ENCODE measurements at regions not wholly inside any gene's neighbourhood (a gene's known extent, or its start where the extent isn't known, plus 50 kb on each side); places are given as distances from the start of the nearest gene placed in this dataset.

DNA sequence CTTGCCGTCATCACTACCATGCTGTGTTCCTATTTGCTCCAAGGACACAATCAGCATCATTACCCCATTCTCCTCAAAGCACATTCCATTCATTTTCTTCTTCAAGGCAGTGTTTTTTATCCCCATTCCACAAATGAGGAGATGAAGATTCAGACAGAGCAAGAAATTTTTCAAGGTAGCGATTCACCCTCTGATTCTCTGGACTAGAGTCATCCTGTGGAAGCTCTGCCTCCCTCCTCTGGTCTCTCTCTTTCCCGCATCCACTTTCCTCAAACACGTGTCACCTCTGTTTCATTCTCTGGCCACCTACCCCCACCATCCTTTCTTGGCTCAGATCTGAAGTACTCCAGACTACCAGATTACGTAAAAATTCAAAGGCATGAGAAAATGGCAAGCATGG lies 297.9 kb downstream of the SOX11 start:
- DNase-seq, result no peak

GRCh38 chr2:5991305-5991968 lies 299.3 kb downstream of the SOX11 start:
- DNase-seq, result no peak

DNA sequence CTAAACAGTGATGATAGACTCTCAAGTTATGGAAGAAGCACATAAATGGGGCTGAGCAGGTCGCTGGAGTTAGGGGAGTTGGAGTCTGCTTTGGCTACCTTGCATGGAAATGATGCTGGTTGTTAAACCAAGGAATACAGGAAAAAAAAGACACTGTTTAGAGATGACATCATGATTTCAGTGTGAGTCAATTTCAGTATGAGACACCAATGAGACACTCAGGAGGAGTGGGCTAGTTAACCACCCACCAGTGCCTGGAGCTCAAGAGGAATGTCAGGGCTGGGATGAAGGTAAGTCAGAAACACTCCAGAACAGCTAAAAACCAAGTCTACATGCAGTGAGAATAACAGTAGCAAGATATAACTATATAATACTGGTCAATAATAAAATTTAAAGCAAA lies 303.6 kb downstream of the SOX11 start:
- DNase-seq, result no peak

GRCh38 chr2:6008186-6008585 lies 316.0 kb downstream of the SOX11 start:
- no peak for DNase-seq

DNA sequence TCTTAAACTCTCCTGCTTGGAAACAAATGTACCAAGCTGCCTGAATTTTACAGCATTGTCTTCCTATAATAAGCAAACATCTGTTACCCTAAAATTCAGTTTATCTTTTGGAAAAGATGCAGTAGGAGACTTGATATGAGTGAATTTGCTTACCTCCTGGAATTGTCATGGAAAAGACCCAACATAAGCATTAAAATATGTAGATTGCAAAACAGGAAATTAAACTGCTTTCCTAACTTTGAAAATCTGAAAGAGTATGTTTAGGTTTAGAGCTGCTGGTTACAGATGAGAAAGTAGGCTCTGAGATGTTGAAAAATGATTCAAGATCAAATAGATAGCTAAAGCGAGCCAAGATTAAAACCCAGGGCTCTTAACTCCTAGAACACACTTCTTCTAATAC lies 316.5 kb downstream of the SOX11 start:
- DNase-seq, result no peak

- no peak for DNase-seq
These were observed 318.0 kb downstream of the SOX11 start for GRCh38 chr2:6010163-6010562.

DNA sequence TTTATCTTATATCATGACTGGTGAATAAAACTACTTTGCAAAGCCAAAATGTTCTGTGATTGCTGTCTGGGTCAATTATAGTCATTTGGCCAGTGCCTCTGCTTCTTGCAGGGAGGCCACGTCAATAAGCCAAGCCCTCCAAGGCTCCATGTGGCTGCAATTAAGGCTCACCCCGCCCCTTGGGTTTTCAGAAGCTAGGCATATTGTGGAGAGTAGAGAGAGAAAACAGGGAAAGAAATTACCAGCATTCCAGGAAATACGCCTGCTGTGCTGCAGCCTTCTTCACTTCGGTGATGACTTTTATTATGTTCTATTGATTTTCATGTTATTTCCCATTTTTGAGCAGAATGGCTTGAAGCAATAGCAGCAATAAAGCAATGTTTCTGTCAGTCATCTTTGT lies 319.7 kb downstream of the SOX11 start:
- DNase-seq, result peak; percentile 62

- DNase-seq, result no peak
These were observed 325.6 kb downstream of the SOX11 start for GRCh38 chr2:6017736-6018286.

DNA sequence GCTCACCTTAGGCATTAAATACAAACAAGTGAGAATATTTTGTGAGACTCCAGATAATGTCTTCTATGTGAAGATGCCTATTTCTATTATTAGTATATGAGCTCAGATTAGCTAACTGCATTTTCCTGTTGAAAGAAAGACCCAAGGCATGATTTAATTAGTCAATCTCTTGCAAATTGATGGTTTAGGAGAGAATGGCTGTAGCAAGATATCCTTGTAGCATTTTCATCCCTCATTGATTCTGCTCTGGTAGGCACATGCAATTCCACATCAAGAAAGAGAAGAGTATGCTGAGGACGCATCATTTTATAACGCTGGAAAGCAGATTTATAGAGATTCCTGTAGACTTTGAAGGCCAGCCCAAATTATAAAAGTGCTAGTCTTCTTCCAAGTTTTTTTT lies 332.0 kb downstream of the SOX11 start:
- no peak for DNase-seq

DNA sequence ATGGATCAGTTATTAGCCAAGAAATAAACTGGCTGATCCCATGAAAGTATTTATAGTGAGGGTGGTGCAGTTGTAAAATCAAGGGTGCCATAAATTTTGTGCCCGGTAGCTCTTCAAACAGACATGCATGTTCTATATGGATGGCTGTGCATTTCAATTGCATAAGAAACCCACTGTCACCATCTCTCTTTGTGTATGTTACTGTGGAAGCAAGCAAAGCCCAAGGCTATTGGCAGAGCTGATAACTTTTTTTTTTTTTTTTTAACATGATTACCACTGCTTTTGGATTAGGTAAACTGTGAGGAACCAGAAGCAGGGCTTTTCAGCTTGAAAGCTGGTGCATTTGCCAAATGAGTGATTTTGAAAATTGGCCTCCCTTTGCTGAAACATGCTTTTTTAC lies 332.6 kb downstream of the SOX11 start:
- no peak for DNase-seq

- no peak for DNase-seq
These were observed 333.2 kb downstream of the SOX11 start for GRCh38 chr2:6025391-6025790.

DNA sequence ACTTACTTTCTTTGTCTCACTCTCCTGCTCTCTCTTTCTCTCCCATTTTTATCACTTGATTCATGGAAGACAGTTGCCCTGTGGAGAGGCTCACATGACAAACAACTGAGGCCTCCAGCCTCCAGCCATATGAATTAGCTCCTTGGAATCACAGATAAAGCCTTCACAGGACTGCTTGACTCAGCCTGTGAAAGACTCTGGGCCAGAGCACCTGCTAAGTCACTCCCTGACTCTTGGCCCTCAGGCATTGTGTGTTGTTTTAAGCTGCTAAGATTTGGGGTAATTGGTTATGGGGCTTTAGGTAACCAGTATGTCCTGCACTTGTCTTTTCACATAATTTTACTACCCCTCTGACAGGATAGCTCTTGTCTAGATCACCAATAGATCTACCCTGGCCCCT lies 334.9 kb downstream of the SOX11 start:
- no peak for DNase-seq

DNA sequence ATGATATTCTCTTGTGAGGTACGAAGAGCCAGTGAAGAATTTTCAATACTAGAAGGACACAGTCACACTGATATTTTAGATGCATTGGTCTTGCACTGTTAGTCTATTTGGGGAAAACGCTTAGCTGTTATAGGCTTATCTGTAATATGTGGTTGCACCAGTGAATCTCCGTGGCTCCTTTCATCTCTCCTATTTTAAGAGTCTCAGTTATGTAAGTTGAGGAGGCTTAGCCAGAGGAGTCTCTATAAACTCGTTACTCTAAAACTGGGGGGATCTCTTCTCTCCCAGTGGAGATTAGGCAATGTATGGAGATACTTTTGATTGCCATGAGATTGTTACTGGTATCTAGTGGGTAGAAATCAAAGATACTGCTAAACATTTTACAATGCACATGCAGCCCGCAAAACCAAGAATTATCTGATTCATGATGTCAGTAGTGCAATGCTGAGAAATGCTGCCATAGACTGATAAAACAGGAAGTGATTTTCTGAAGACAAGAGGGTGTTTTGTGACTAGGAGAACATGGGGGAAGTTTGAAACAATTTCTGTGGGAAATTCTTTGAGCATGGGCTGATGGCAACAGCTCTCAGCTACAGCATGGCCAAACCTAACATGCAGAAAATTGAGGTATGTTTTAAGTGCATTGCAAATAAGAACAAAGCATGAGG lies 339.1 kb downstream of the SOX11 start:
- DNase-seq, result no peak

DNA sequence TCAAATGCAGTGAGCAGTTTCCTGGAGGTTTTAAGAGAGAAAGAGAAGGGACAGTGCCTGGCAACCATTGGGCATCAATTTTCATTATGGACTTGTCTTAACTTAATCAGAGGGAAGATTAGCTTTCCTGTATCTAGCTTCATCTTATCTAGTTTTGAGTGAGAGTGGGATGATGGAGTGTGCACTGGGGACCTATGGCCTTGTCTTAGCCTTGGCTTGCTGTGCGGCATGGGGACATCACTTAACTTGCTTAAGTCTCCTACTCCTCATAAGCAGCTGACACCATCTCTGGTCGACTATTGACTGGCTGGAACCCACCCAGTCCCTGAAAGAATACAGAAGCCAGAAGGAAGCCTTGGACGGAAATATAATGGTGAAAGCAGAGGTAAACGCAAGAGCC lies 344.0 kb downstream of the SOX11 start:
- DNase-seq, result no peak

DNA sequence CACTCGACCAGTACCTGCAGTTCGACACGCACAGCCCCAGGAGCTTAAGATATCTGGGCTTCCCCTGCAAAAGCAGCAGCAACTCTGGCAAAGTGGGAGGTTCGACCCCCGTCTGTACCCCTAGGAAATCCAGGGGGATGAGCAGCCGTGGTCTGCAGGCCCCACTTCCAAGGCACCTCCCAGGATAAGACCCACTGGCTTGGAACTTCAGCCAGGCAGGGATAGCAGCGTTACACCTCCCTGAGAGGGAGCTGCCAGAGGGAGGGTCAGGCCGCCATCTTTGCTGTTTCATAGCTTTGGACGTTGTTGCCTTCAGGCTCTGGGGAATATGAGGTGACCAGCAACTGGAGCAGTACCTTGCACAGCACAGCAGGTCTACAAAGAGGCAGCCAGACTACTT lies 351.1 kb downstream of the SOX11 start:
- DNase-seq, result no peak

DNA sequence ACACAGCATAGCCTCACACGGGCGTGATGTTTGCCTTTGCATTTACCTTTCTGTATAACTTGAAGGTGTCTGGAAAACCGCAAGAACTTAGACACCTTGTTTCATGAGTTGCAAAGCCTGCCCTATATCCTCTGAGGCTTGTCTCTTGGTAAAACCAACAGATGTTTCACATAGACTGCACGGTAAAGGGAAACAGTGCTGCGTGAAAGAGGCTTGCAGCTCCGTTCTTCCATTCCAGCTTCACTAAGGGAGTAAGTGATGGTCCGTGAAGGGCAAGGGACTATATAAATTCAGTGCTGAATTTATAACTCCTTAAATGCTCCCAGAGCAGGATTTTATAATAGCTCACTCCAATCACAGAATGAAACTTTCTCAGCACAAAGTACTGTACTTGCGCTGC lies 360.5 kb downstream of the SOX11 start:
- no peak for DNase-seq

DNA sequence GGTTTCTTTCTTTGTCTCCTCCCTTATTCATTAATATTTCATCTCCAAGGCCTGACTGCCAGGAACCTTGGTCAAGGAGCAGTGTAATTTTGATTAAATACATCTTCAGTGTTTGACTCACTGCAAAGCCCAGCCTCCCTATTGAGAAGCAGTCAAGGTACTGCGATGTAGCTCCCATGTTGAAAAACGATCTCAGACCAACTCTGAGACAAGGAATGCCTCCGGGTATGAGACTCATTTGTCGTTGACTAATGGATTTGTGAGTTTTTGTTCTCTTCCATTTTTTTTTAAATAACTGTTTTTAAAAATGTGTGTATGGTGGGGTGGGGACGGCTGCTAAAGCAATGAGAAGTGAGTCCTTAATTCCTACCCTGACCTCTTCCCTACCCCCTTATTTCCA lies 361.6 kb downstream of the SOX11 start:
- DNase-seq, result no peak

DNA sequence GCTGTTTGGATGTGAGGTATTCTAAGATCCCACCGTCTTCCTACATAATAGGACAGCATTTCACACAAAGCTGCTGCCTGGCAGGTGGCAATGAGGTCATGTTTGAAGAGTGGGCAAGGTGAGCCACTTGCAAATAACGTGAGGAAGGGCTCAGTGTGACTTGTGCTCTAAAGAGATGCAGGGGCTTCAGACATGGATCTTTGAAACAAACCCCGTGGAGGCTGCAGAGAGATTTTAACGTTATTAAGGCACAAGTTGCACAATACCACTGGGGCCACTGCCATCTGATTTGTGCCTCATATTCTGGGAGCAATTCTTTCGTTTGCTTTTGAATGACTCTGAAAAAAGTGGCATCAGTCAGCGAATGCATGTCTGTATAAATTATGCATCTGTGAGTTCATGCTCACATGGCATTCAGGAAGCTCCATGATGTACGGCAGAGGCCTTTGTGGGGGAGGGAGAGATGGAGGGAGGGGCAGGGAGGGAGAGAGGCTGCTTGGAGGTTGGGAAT lies 362.0 kb downstream of the SOX11 start:
- DNase-seq, result no peak

GRCh38 chr2:6060992-6061663 lies 368.9 kb downstream of the SOX11 start:
- no peak for DNase-seq

DNA sequence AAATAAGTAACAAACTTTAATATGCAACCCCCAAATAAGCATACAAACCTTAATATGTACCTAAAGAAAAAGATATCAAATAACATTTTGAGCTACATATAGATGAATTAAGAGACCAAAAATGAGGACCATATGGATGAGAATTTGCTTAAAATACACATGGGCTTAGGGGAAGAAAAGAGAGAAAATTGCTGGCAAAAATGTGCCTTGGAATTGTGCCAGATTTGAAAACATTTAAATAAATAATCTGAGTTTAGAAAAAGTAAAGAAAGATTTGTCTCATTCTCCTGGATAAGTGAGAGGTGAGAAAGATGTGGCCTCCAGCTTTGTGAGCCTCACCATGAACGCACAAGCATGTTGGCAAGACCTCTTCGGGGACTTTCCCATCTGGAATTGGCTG lies 372.6 kb downstream of the SOX11 start:
- DNase-seq, result no peak

DNA sequence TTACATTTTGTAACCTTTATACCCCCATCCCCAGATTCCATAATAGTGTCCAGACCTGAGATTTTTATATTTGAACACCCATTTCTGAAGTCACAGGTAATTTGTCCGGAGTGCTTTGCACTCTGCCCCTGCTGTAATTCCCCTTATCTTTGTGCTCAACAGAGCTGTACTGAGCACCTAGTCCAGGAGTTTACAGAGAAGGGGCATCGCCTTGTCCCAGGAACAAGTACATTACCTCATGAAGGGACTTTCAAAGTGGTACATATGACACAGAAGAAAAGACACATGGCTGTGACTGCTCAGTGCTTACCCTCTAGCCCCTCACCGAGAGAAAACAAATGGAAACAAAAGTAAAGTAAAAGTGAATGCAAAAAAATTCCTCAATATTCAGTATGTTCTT lies 373.5 kb downstream of the SOX11 start:
- no peak for DNase-seq

GRCh38 chr2:6067089-6067488 lies 374.9 kb downstream of the SOX11 start:
- no peak for DNase-seq

DNA sequence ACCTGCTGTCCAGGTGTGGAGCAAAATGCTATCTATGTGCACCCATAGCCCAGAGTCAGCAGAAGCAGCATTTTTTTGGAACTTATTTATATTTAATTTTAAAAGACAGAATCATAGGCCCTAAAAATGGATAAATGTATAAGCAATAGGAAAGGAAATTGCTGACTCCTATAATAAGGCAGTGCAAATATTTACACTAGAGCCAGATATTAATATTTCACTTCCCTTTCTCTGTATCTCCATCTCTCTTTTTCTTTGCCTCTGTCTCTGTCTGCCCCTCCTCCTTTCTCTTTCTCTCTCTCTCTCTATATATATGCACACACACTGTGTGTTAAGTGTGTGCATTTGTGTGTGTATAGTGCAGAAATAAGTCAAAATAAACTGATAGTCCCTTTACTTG lies 375.6 kb downstream of the SOX11 start:
- DNase-seq, result no peak
